Stimulated activated memory B cell treated with anti-CD40 and anti-IgM and Interleukin-4, amounts not matched to agents 10 μg/mL and 1 μg/mL and 100 μg/mL, for 72 hours (primary cell): ENCODE measurements at regions not wholly inside any gene's neighbourhood (a gene's known extent, or its start where the extent isn't known, plus 50 kb on each side); places are given as distances from the start of the nearest gene placed in this dataset.

Source experiments
- ATAC-seq: fragments of 150-1000 bp; cut with Tn5 transposase; 2 replicates; pipeline ENCODE4 v1.10.0; 2021
- H3K27ac Mint-ChIP-seq: one replicate; pipeline ENCODE4 v1.8.0; 2022; ENCODE audit warnings: mild to moderate bottlenecking, mixed read lengths
- H3K27me3 Mint-ChIP-seq: one replicate; pipeline ENCODE4 v1.8.0; 2022; ENCODE audit warnings: mixed read lengths
- H3K36me3 Mint-ChIP-seq: one replicate; pipeline ENCODE4 v1.8.0; 2022; ENCODE audit warnings: mixed read lengths
- H3K4me1 Mint-ChIP-seq: one replicate; pipeline ENCODE4 v1.8.0; 2022; ENCODE audit warnings: mixed read lengths
- H3K4me3 Mint-ChIP-seq: one replicate; pipeline ENCODE4 v1.8.0; 2022; ENCODE audit warnings: mild to moderate bottlenecking, moderate library complexity, mixed read lengths
- H3K9me3 Mint-ChIP-seq: one replicate; pipeline ENCODE4 v1.8.0; 2022; ENCODE audit warnings: mixed read lengths

- no peak overlapping the region for H3K4me3 Mint-ChIP-seq
- H3K27ac Mint-ChIP-seq = no peak overlapping the region
- peaks cover 10% of the 10 kb centered on the region for H3K9me3 Mint-ChIP-seq
- no peaks in the 10 kb centered on the region for H3K36me3 Mint-ChIP-seq
- no peaks in the 10 kb centered on the region for H3K4me1 Mint-ChIP-seq
- H3K27me3 Mint-ChIP-seq = no peaks in the 10 kb centered on the region
- no peak for ATAC-seq
Measured at GRCh38 chr4:22031423-22031822, 82.9 kb upstream of the KCNIP4 start.

GRCh38 chr4:22030881-22031280, 82.3 kb upstream of the KCNIP4 start:
- ATAC-seq = no peak
- Mint-ChIP-seq H3K27ac (no peak overlapping the region), H3K4me3 (no peak overlapping the region), H3K27me3 (no peaks in the 10 kb centered on the region), H3K36me3 (no peaks in the 10 kb centered on the region), H3K4me1 (no peaks in the 10 kb centered on the region), H3K9me3 (peaks cover 8% of the 10 kb centered on the region)

- no peaks in the 10 kb centered on the region for H3K4me1 Mint-ChIP-seq
Measured at GRCh38 chr4:22030307-22030706, 81.7 kb upstream of the KCNIP4 start.

GRCh38 chr4:22029803-22030202, 81.2 kb upstream of the KCNIP4 start:
- Mint-ChIP-seq H3K9me3 (peaks cover 10% of the 10 kb centered on the region), H3K4me3 (no peak overlapping the region), H3K27ac (no peak overlapping the region), H3K4me1 (no peaks in the 10 kb centered on the region), H3K27me3 (no peaks in the 10 kb centered on the region), H3K36me3 (no peaks in the 10 kb centered on the region)
- ATAC-seq = no peak

More at GRCh38 chr4:22030307-22030706, 81.7 kb upstream of the KCNIP4 start:
- Mint-ChIP-seq H3K36me3 (no peaks in the 10 kb centered on the region), H3K9me3 (peaks cover 8% of the 10 kb centered on the region), H3K27me3 (no peaks in the 10 kb centered on the region), H3K27ac (no peak overlapping the region), H3K4me3 (no peak overlapping the region)
- ATAC-seq = no peak

DNA sequence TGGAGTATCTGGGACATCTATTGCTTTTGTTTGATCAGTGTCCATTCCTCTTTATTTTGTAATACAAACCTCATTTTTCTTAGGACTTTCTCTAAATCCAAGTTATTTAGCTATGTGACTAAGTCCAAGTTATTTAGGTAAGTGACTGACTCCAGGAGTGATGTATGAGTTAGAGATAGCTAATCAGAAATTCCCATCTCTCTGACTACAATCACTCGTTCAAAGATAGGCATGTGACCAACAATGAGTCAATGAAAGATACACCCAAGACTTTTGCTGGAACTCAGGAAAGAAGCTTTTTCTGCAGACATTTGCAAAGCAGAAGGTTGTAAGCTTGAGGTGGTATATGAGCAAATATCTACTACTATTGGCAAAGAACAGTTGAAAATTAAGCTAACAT, 72.5 kb upstream of the KCNIP4 start:
- Mint-ChIP-seq H3K4me1 (no peaks in the 10 kb centered on the region), H3K27me3 (no peaks in the 10 kb centered on the region), H3K36me3 (no peaks in the 10 kb centered on the region), H3K4me3 (no peak overlapping the region), H3K27ac (no peak overlapping the region), H3K9me3 (peaks cover 5% of the 10 kb centered on the region)
- ATAC-seq = no peak

GRCh38 chr4:22020129-22020528, 71.6 kb upstream of the KCNIP4 start:
- H3K27ac Mint-ChIP-seq = no peak overlapping the region
- ATAC-seq = no peak
- peaks cover 5% of the 10 kb centered on the region for H3K9me3 Mint-ChIP-seq
- H3K36me3 Mint-ChIP-seq = no peaks in the 10 kb centered on the region
- no peaks in the 10 kb centered on the region for H3K4me1 Mint-ChIP-seq
- H3K27me3 Mint-ChIP-seq = no peaks in the 10 kb centered on the region
- no peak overlapping the region for H3K4me3 Mint-ChIP-seq

- peaks cover 3% of the 10 kb centered on the region for H3K9me3 Mint-ChIP-seq
- H3K4me3 Mint-ChIP-seq = no peak overlapping the region
- no peak for ATAC-seq
Measured at GRCh38 chr4:22019676-22020075, 71.1 kb upstream of the KCNIP4 start.

DNA sequence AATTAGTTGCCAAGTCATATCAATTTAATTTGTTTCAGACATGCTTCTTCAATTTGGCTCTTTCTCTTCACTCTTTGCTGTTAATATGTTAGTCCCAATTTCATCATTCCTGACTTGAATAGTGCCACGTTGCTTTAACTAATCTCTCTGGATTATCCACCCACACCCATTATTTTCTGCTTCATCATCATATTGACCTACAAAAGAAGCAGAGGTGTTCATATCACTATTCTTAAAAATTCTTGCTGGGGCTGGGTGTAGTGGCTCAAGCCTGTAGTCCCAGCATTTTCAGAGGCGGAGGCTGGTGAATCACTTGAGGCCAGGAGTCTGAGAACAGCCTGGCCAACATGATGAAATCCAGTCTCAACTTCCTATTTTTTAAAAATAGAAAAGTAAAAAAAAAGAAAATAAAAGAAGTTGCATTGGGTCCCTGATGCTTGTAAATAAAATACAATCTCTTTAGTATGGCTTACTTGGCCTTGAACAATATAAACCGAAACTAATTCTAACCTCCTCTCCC, 65.7 kb upstream of the KCNIP4 start:
- no peak for ATAC-seq
- H3K36me3 Mint-ChIP-seq = no peaks in the 10 kb centered on the region
- peaks cover 6% of the 10 kb centered on the region for H3K9me3 Mint-ChIP-seq
- H3K4me3 Mint-ChIP-seq = no peak overlapping the region
- no peaks in the 10 kb centered on the region for H3K27me3 Mint-ChIP-seq
- no peak overlapping the region for H3K27ac Mint-ChIP-seq
- no peaks in the 10 kb centered on the region for H3K4me1 Mint-ChIP-seq

More at GRCh38 chr4:22019676-22020075, 71.1 kb upstream of the KCNIP4 start:
- Mint-ChIP-seq H3K27ac (no peak overlapping the region), H3K36me3 (no peaks in the 10 kb centered on the region), H3K27me3 (no peaks in the 10 kb centered on the region), H3K4me1 (no peaks in the 10 kb centered on the region)

DNA sequence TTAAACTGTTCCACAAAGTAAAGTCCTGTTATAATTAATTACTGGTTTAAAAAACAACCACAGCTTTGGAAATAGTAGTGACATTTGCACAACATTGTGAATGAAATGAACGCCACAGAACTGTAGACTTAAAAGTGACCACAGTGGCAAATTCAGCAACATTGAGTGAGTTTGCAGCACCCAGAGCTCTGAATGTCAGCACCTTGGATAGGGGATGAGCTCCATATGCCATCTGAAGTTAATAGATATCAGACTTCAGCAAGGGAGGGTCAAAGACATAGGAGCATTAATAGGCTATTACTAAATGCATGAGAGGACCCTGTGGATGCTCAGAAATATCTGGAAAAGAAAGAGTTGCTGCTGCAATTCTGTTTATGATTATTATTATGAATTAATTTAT, 55.3 kb upstream of the KCNIP4 start:
- Mint-ChIP-seq H3K4me3 (no peak overlapping the region), H3K27ac (no peak overlapping the region), H3K9me3 (peaks cover 14% of the 10 kb centered on the region), H3K4me1 (no peaks in the 10 kb centered on the region), H3K27me3 (no peaks in the 10 kb centered on the region), H3K36me3 (no peaks in the 10 kb centered on the region)
- no peak for ATAC-seq
